ENCODE measurements at regions not wholly inside any gene's neighbourhood (a gene's known extent, or its start where the extent isn't known, plus 50 kb on each side); places are given as distances from the start of the nearest gene placed in this dataset.

DNA sequence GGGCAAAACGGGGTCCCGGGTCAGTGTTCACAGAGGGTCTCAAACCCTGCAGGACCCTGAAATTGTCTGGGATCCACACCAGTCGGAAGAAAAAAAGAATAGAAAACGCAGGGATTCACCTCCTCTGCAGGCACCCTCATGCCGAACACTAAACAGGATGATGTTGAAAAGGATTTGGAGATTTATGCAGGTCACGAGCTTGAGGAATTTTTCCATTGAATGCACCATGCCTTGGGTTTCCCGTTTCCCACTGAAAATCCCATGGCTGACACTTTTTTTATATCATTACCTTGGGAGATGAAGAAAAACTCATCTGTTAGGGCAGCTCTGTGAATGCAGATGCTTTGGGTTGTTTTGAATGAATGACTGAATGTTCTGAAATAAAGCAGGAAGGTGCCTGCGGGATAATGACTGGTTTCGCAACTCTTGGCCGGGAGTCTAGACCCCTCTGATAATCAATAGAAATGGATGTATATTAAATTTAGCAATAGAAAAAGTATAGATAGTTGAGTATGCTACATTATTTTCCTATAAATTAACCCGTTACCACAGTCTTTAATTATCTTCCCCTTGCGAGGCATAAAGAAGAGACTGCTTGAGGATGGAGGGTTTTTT lies 147.5 kb upstream of the AFDN start:
- DNase-seq (ENCODE audit: low spot score) (peak; percentile 40), ATAC-seq (peak; percentile 8)
- Mint-ChIP-seq H3K4me1 (peaks cover 43% of the 10 kb centered on the region), H3K36me3 (ENCODE audit: low read depth) (peaks cover 5% of the 10 kb centered on the region; the same call in 1 of the 3 replicates), H3K27me3 (ENCODE audit: insufficient read depth, low read depth, poor library complexity) (peaks cover 33% of the 10 kb centered on the region), H3K4me3 (peak overlapping the region; percentile 79), H3K27ac (no peak overlapping the region), H3K9me3 (peaks cover 4% of the 10 kb centered on the region; the same call in 1 of the 3 replicates)
- Histone ChIP-seq H3K79me2 (replicated peaks; ENCODE audit: insufficient read depth) (no peaks in the 10 kb centered on the region), H3K27ac (ENCODE audit: low read depth) (peak overlapping the region; percentile 10; the same call in 1 of the 2 replicates), H3K27me3 (ENCODE audit: insufficient read depth) (peaks cover 19% of the 10 kb centered on the region; the same call in 1 of the 2 replicates), H3K9me2 (ENCODE audit: insufficient read depth) (no peaks in the 10 kb centered on the region), H3K4me2 (peak overlapping the region; percentile 96), H3K36me3 (ENCODE audit: insufficient read depth) (no peaks in the 10 kb centered on the region), H4K20me1 (replicated peaks; ENCODE audit: insufficient read depth) (no peaks in the 10 kb centered on the region), H3F3A (replicated peaks; ENCODE audit: low read depth) (no peaks in the 10 kb centered on the region), H2AFZ (peak overlapping the region; percentile 64), H3K4me1 (ENCODE audit: insufficient read depth) (peaks cover 25% of the 10 kb centered on the region), H3K4me3 (peak overlapping the region; percentile 79)
- TF ChIP-seq, protein P1, sequence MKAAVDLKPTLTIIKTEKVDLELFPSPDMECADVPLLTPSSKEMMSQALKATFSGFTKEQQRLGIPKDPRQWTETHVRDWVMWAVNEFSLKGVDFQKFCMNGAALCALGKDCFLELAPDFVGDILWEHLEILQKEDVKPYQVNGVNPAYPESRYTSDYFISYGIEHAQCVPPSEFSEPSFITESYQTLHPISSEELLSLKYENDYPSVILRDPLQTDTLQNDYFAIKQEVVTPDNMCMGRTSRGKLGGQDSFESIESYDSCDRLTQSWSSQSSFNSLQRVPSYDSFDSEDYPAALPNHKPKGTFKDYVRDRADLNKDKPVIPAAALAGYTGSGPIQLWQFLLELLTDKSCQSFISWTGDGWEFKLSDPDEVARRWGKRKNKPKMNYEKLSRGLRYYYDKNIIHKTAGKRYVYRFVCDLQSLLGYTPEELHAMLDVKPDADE (IDR thresholded peaks at IDR 0.05), result no peak
- no peak for TF ChIP-seq POLR2AphosphoS5 (IDR thresholded peaks at IDR 0.05; ENCODE audit: low read depth)
- TF ChIP-seq, protein P2, sequence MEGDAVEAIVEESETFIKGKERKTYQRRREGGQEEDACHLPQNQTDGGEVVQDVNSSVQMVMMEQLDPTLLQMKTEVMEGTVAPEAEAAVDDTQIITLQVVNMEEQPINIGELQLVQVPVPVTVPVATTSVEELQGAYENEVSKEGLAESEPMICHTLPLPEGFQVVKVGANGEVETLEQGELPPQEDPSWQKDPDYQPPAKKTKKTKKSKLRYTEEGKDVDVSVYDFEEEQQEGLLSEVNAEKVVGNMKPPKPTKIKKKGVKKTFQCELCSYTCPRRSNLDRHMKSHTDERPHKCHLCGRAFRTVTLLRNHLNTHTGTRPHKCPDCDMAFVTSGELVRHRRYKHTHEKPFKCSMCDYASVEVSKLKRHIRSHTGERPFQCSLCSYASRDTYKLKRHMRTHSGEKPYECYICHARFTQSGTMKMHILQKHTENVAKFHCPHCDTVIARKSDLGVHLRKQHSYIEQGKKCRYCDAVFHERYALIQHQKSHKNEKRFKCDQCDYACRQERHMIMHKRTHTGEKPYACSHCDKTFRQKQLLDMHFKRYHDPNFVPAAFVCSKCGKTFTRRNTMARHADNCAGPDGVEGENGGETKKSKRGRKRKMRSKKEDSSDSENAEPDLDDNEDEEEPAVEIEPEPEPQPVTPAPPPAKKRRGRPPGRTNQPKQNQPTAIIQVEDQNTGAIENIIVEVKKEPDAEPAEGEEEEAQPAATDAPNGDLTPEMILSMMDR (conservative IDR thresholded peaks at IDR 0.05; ENCODE audit: low read depth in 2 of 2), result no peak
- TF ChIP-seq, protein P3, sequence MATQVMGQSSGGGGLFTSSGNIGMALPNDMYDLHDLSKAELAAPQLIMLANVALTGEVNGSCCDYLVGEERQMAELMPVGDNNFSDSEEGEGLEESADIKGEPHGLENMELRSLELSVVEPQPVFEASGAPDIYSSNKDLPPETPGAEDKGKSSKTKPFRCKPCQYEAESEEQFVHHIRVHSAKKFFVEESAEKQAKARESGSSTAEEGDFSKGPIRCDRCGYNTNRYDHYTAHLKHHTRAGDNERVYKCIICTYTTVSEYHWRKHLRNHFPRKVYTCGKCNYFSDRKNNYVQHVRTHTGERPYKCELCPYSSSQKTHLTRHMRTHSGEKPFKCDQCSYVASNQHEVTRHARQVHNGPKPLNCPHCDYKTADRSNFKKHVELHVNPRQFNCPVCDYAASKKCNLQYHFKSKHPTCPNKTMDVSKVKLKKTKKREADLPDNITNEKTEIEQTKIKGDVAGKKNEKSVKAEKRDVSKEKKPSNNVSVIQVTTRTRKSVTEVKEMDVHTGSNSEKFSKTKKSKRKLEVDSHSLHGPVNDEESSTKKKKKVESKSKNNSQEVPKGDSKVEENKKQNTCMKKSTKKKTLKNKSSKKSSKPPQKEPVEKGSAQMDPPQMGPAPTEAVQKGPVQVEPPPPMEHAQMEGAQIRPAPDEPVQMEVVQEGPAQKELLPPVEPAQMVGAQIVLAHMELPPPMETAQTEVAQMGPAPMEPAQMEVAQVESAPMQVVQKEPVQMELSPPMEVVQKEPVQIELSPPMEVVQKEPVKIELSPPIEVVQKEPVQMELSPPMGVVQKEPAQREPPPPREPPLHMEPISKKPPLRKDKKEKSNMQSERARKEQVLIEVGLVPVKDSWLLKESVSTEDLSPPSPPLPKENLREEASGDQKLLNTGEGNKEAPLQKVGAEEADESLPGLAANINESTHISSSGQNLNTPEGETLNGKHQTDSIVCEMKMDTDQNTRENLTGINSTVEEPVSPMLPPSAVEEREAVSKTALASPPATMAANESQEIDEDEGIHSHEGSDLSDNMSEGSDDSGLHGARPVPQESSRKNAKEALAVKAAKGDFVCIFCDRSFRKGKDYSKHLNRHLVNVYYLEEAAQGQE (IDR thresholded peaks at IDR 0.05; ENCODE audit: unreplicated experiment), result no peak
- TF ChIP-seq, protein P4, sequence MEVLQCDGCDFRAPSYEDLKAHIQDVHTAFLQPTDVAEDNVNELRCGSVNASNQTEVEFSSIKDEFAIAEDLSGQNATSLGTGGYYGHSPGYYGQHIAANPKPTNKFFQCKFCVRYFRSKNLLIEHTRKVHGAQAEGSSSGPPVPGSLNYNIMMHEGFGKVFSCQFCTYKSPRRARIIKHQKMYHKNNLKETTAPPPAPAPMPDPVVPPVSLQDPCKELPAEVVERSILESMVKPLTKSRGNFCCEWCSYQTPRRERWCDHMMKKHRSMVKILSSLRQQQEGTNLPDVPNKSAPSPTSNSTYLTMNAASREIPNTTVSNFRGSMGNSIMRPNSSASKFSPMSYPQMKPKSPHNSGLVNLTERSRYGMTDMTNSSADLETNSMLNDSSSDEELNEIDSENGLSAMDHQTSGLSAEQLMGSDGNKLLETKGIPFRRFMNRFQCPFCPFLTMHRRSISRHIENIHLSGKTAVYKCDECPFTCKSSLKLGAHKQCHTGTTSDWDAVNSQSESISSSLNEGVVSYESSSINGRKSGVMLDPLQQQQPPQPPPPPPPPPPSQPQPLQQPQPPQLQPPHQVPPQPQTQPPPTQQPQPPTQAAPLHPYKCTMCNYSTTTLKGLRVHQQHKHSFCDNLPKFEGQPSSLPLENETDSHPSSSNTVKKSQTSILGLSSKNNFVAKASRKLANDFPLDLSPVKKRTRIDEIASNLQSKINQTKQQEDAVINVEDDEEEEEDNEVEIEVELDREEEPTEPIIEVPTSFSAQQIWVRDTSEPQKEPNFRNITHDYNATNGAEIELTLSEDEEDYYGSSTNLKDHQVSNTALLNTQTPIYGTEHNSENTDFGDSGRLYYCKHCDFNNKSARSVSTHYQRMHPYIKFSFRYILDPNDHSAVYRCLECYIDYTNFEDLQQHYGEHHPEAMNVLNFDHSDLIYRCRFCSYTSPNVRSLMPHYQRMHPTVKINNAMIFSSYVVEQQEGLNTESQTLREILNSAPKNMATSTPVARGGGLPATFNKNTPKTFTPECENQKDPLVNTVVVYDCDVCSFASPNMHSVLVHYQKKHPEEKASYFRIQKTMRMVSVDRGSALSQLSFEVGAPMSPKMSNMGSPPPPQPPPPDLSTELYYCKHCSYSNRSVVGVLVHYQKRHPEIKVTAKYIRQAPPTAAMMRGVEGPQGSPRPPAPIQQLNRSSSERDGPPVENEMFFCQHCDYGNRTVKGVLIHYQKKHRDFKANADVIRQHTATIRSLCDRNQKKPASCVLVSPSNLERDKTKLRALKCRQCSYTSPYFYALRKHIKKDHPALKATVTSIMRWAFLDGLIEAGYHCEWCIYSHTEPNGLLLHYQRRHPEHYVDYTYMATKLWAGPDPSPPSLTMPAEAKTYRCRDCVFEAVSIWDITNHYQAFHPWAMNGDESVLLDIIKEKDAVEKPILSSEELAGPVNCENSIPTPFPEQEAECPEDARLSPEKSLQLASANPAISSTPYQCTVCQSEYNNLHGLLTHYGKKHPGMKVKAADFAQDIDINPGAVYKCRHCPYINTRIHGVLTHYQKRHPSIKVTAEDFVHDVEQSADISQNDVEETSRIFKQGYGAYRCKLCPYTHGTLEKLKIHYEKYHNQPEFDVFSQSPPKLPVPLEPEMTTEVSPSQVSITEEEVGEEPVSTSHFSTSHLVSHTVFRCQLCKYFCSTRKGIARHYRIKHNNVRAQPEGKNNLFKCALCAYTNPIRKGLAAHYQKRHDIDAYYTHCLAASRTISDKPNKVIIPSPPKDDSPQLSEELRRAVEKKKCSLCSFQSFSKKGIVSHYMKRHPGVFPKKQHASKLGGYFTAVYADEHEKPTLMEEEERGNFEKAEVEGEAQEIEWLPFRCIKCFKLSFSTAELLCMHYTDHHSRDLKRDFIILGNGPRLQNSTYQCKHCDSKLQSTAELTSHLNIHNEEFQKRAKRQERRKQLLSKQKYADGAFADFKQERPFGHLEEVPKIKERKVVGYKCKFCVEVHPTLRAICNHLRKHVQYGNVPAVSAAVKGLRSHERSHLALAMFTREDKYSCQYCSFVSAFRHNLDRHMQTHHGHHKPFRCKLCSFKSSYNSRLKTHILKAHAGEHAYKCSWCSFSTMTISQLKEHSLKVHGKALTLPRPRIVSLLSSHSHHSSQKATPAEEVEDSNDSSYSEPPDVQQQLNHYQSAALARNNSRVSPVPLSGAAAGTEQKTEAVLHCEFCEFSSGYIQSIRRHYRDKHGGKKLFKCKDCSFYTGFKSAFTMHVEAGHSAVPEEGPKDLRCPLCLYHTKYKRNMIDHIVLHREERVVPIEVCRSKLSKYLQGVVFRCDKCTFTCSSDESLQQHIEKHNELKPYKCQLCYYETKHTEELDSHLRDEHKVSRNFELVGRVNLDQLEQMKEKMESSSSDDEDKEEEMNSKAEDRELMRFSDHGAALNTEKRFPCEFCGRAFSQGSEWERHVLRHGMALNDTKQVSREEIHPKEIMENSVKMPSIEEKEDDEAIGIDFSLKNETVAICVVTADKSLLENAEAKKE (CRISPR knock-in tag; IDR thresholded peaks at IDR 0.05), result no peak
- no peak for TF ChIP-seq STAT1 (IDR thresholded peaks at IDR 0.05; ENCODE audit: unreplicated experiment)
- TF ChIP-seq NANOG (IDR thresholded peaks at IDR 0.05; ENCODE audit: borderline replicate concordance), result no peak
